ENCODE measurements at regions not wholly inside any gene's neighbourhood (a gene's known extent, or its start where the extent isn't known, plus 50 kb on each side); places are given as distances from the start of the nearest gene placed in this dataset.

DNA sequence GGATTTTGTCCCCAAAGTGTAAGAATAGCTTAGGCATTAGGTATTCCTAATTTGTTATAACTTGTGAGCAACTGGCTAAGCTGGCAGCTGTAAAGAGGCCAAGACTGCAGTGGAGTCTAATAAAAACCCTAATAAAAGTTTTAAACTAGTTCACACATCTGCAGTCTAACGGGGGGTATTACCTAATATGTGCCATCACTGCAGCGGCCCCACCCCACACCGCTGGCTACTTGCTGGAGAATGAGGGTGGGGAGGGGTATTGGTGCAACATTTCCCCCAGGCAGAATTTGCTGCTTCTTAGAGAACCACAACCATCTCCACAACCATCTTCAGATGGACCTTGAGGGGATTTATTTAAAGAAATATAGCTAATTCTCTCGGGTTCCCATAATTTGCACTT is 135.0 kb downstream of the ZC3H11B start:
- no peak for DNase-seq (ENCODE audit: low read depth in 1 of 2, low spot score in 1 of 2)

DNA sequence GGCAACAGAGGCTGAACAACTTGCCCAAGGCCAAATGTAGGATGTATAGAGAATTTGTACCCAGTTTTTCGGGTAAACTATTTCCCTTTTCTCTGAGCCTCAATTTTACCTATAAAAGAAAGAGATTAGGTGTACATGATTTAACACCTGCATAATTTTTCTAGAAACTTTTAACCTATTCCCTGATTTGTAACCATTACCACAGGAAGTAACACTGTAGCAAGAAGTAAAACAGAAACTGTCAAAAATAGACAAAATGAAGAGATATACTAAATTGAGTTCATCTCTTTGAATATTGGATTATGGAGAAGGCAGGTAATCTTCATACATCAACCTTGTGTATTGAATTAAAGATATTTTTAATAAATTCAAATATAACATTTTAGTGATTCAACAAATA is 136.2 kb downstream of the ZC3H11B start:
- DNase-seq (ENCODE audit: low read depth in 1 of 2, low spot score in 1 of 2), result no peak

DNA sequence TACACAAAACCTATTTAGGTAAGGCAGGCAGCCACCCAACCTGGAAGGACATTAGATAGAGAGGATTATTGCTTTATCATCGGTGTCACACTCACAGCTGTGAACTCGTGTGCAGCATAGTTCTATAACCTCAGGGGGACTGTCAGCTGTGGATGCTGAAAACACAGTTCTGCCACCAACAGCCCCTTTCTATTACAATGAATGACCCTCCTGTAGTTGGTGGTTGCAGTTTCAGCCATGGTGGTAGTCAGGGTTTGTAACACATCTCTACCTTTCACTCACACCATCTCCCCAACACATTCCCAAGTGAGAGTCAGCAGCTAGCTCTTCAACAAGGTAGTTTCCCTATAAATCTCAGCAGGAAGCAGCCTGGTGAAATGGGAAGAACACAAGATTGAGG is 136.8 kb downstream of the ZC3H11B start:
- DNase-seq (ENCODE audit: low read depth in 1 of 2, low spot score in 1 of 2), result no peak

DNA sequence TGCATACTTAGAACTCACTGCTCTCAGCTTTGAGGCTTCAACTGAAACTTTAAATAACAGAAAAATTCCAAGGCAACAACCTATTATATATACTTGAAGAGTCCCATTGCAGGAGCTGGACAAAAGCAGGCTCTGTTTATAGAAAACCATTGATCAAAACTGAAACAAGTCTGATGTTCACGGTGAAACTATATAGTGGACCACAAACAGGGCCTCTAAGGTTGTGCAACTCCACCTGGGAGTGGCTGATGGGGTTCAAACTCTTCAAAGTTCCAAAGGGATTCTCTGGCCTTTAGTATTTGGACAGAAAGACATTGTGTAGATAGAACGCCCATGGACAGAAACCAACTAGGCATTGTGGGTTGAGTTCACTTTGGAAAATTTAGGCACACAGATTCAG is 140.3 kb downstream of the ZC3H11B start:
- DNase-seq (ENCODE audit: low read depth in 1 of 2, low spot score in 1 of 2), result no peak

DNA sequence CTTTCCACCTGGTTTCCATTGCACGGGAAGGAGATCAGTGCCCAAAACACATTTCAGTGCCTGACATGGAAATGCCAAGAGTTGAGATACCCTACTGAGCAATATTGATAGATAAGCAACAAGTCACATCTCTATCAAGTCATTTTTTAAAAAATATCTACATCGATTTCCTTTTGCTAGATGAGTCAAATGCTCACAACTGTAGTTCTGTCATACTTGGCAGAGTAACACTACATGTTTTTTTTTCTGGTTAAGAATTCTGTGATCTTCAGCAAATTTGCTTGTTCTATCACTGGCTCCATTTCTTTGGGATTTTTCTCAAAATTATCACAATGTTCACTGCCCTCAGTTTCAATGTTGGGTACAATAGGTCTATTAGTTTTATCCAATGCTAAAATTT is 145.4 kb downstream of the ZC3H11B start:
- no peak for DNase-seq (ENCODE audit: low read depth in 1 of 2, low spot score in 1 of 2)

DNA sequence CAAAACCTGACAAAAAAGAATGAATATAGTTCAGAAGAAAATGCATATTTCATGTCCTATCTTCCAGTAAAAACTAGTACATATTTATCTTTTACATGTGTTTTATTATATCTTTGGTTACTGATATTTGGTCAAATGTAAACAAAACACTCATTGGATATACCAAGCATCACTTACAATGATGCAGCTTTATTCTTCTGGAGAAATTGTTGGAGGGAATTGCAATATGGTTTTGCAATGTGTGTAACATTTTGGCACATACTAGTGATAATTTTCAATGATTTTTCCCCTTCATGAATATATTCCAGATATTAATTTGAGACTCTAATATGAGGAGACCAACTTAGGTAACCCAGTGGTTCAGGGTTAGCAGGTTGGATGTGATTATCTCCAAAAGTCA is 146.1 kb downstream of the ZC3H11B start:
- DNase-seq (ENCODE audit: low read depth in 1 of 2, low spot score in 1 of 2), result no peak

DNA sequence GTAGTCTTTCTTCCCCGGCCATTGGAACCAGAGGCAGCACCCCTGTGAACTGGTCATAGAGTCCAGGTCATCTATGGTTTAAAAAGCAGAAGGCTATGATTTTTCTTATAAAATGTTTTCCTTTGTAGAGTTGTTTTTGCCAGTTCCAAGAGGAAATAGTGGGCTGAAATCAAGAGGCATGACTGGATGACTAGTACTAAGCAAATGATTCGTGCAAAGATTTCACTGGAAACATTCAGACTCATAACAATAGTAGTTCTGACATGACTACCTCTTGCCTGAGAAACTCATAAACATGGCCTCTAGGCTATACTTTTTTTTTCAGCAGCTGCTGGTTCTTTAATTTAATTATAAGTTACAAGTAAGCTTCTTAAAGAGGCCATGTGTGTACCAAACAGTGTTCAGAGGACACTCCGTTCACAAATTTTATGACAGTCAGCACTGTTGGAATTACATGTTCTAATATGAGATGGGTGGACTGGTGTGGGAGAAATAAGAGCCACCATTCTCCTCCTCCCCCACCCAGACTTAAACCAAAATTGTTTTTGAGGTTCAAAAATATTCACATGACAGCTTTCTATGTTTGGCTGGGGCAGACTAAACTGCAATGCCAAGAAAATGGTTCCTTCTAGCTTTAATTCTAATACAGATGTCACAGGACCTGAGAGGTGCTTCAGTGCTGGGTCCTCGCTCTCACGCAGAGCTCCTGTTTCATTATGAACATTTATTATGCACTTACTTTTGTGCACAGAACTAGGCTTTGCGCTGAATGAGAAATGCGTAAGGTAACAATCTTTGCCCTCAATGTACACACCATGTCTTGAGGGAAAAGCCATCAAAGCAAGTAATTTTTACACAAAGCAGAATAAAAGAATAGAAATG is 147.5 kb downstream of the ZC3H11B start:
- DNase-seq (ENCODE audit: low read depth in 1 of 2, low spot score in 1 of 2), result no peak

DNA sequence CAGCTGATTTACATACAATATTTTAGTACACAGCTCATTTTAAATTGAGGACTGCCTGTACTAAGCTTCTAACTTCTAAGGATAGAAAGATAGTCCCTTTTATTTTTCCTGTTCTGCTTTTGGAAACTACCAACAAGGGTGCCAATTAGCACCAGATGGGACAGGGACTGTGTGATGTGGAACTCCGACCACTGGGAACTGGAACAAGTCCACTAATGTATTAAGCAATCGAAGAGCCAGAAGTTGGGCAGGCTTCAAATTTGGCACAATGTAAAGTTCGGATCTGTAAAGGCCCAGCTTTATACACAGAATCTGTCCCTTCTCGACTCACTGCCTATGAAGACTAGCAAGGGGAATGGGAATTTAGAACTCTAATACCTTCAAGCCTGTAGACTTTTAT is 149.3 kb downstream of the ZC3H11B start:
- DNase-seq (ENCODE audit: low read depth in 1 of 2, low spot score in 1 of 2), result no peak

DNA sequence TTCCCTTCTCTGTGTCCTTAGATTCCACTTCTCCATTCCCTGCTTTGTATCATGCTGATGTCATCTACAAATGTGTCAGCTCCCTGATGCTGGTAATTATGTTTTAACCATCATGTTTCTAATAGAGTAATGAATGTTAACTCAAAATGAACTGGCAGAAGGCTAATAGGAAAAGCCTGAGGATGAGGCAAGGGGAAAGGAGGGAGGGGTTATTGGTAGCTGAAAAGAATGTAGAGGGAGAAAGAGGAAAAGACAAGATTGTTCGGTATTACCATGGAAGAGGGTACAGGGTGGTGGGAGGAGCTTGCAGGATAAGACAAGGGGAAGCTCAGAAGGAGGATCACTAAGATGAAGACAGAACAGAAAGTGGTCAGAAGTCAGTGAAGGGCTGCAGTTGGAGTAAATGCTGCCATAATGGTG is 150.9 kb downstream of the ZC3H11B start:
- DNase-seq (ENCODE audit: low read depth in 1 of 2, low spot score in 1 of 2), result no peak

DNA sequence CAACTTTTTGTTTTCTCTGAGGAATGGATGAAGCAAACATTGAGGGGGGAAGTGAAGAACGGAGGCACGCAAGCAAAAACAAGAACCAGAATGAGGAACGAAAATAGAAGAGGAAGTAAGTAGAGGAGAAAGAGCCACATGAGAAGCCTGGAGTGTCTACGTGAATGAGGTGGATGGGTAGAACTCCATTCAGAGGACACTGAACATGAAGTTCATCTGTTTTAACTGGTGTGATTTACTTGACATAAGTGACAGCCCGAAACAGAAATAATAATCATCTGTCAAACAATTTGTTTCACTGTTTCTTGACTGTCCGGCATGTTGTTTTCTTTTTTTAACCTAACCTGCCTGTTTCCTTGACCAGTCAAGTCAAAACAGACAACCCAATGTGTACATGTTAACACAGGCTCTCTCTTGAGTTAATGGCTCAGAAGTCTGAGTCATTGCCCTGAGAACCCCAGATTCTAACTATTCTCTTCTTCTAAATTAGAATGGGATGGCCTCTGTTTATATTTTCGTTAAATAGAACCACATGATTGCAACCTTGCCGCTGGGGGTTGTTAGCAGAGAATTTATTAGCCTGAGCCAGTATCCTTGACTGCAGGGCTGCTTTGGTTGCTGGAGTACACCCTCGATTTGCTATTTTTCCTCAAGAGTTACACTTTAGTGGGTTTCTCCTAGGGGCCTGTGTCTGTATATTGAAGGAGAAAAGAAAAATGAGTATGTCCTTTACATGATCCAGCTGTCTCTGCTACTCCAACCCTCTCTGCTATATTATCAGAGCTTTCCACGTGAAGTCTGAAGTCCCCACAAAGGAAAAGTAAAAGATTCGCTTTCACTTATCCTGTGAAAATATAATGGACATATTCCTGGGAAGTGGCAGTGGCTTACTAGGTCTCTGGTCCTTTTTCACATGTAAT is 151.7 kb downstream of the ZC3H11B start:
- DNase-seq (ENCODE audit: low read depth in 1 of 2, low spot score in 1 of 2), result no peak

DNA sequence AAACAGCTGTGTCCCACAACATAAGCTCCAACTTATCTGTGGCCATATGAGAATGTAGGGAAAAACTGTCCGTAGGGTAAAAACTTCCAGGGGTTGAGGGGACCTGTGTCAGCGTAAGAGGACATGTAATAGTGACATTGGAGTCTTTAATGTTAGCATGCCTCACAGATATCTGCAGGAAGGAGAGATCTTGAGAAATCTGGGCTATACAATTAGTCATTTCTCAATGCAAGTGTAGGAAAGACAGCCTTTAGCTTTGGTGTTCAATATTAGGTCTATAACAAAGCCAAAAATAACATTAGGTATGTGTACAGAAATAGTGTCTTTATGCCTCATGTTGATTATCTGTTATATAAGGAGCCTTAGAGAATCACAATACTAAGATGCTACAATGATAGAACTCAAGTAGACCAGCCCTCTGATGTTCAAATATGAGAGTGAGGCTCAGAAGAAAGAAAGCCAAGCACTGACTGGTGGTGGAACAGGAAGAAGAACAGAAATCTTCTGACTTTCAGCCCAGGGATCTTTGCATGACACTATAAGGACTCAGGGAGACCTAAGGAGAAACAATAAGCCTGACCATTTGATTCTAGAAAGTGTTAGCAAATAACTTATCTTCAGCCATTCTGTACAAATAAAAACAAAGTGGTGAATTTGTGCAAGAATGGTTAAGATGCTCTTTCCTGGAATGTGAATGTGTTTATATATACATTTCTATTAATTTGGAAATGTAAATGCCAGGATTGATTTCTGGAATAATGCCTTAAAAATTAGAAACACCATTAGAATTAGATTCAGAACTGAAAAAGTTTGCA is 152.6 kb downstream of the ZC3H11B start:
- DNase-seq (ENCODE audit: low read depth in 1 of 2, low spot score in 1 of 2), result no peak

DNA sequence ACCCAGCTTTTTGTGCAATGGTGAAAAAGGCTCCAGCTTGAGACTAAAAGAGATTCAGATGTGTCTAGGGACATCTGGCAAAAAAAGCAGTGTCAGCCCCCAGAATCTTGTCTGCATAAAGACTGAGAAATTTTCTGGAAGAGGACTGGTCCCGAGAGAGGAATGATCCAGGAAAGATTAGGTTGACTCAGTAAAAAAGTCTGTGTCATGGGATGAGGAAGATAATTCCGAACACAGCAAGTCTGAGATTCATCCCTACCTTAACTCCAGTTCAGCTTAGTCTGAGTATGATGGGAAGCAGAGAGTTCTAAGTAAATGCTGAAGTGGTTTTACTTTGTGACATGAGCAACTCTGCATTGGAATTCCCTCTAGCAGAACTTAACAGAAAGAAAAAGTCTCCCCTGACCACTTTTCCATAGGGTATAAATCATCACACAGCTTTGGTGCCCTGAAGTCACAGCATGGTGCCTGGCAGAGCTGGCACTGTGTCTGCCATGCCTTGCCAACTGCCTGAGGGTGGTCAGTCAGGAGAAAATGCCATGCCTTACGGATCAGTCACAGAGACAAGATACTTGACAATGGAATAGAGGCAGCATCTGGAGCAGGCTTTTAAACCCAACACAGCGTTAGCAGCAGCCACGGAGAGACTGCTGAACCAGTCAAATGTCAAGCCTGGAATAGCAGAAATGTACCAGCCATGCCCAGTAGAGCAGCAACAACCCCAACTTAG is 153.4 kb downstream of the ZC3H11B start:
- no peak for DNase-seq (ENCODE audit: low read depth in 1 of 2, low spot score in 1 of 2)

DNA sequence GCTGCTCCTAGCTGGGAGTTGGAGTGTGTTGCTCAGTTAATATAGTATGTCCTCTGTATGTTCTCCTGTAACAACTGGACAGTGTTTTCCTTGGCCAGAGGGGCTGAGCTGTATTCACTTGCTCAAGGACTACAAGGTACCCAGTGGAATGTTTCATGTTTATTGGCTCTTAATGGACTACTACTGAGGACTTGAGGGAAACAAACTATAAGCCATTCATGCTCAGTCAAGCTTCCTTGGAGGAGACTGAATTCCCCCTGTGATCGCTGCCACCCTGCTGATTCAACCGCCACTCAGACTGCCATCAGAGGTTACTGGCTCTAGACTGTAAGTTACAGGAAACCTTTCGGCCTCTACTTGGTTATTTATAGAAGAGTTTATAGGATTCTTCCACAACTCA is 166.6 kb downstream of the ZC3H11B start:
- no peak for DNase-seq (ENCODE audit: low read depth in 1 of 2, low spot score in 1 of 2)

DNA sequence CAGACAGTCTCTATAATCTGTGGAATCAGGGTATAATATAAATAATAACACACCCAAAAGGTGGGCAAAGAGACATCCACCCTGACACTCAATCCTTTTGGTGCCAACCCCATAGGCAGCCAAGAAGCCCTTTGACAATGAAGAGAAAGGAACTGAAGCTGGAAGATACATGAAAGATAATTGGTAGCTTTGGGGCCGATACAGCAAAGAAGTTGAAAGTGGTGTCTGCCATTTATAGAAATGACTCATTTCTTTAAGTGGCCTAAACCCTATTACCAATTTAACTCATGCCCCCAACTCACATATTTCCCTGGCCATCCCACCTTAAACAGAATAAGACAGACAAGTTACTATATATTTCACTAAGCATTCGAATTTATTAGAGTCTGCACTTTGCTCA is 167.0 kb downstream of the ZC3H11B start:
- no peak for DNase-seq (ENCODE audit: low read depth in 1 of 2, low spot score in 1 of 2)

DNA sequence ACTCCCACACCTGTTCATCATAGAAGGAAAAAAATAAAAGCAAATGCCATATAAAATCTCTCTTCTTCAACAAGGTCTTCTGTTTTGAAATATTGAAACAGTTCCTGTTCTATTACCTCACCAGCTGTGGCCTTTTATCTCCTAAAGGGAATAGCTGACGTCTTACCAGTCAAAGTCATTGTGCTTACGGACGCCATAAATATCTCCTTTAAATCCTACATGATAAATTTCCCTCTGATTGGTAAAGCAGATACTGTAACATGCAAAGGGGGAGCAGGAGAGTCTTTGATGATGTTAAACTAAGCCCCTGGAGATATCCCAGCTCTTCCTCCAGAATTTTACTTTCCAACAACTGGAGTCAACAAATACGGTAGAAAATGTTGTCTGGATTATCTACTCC is 168.4 kb downstream of the ZC3H11B start:
- no peak for DNase-seq (ENCODE audit: low read depth in 1 of 2, low spot score in 1 of 2)

DNA sequence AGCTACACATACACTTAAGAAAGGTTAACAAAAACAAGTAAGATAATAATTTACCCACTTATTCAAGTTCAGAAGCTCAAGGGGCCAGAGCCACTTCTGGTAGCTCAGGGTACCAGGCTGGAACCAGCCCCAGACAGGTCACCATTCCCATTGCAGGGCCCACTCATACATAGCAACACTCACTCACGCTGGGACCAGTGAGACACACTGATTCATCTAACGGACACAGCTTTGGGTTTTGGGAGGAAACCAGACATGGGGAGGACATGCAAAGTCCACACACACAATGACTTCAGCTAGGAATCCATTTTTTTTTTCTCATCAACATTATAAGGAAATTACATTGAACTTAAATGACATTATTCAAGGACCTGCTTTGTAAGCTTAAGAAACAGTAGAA is 169.1 kb downstream of the ZC3H11B start:
- DNase-seq (ENCODE audit: low read depth in 1 of 2, low spot score in 1 of 2), result no peak

DNA sequence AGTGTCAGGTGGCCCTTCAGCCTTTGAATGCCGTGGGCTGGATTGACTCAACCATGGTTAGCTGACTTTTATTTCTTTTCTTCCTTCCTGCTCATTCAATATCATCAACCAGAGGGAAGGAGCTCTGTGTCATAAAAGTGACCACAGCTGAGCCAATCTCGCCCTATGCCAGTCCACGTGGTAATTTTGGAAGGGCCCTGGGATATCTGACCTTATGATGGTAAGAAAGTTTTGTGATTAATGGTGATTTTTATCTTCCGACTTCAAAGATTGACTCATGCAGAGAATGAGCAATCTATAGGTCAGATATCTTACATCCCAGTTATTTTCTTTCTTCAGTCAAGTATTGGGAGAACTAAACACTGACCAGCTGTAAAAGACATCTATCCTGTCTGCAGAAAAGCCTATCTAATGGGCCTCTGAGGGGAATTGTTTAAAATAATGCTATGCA is 170.3 kb downstream of the ZC3H11B start:
- no peak for DNase-seq (ENCODE audit: low read depth in 1 of 2, low spot score in 1 of 2)

DNA sequence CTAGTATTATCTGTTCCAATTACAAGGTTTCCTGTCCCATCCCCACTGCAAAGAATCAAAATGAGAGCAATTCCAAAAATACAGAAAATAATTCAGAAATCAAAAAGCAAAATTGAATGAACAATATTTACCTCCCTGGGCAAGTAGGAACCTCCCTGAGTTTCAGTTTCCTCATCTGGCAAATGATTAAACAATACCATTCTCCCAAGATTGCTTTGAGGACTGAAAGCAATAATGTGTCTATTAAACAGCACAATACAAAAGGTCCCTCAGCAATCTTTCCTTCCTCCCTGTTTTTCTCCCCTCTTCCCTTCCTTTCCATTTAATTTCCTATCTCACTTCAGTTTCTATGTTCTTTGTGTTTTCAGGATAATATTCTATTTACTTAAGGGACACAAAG is 171.0 kb downstream of the ZC3H11B start:
- no peak for DNase-seq (ENCODE audit: low read depth in 1 of 2, low spot score in 1 of 2)

DNA sequence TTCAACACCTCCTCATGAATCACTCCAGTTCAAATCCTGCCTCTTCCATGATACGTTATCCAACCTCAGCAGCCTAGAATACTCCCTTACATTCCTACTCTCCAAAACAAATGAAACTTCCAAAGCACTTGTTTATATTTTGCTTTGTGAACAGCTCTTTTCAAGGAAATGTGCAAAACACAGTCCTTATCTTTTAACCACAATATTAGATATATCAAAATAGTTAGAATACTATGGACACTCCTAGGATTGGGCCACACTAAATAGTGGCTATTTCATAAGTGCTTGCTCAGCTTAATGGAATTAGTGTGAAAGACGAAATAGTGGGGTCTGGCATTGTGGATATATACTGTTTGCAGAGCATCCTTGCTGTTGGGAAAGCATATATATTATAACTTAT is 173.5 kb downstream of the ZC3H11B start:
- DNase-seq (ENCODE audit: low read depth in 1 of 2, low spot score in 1 of 2), result no peak

DNA sequence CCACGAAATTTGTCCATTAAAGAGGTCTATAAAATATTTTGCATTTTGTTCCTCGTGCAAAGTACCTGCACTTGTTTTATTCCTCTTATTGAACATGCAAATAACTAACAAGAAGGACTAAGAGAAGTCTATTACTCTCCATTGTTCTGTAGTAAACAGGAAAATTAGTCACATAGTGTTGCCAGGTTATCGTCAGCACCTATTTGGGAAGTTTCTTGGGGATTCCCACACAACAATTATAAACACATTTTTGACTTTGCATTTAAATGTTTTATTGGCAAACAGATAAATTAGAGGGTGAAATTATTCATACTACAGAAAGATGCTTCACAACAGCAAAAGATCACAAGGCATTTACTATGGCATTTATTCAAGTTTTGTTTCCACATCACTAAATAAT is 174.5 kb downstream of the ZC3H11B start:
- no peak for DNase-seq (ENCODE audit: low read depth in 1 of 2, low spot score in 1 of 2)

DNA sequence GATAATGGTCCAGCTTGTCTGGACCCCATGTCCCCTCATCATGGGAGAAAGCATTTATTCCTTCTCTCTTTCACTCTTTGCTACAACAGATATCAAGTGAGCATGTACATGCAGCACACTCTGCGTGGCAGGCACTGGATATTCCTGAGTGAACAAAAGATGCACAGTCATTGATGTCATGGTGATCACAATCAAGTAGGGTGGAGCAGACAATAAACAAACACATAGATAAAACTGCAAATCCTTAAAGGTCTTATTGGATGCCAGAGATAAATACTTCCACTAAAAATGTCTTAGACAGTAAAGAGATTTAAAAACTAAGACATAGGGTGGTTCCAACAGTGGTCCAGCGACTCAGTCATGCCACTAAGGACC is 178.0 kb downstream of the ZC3H11B start:
- DNase-seq (ENCODE audit: low read depth in 1 of 2, low spot score in 1 of 2), result no peak

Data from activated CD4-positive, alpha-beta T cell treated with anti-CD3 and anti-CD28 coated beads, Interleukin-2, amount 50 U/mL, for 24 hours (primary cell).